WTC11 (cell line): ENCODE measurements at regions not wholly inside any gene's neighbourhood (a gene's known extent, or its start where the extent isn't known, plus 50 kb on each side); places are given as distances from the start of the nearest gene placed in this dataset.

Experiments
- ATAC-seq: fragments of 200-7000 bp; cut with Tn5 transposase; 2 replicates; pipeline ENCODE4 v1.10.0; 2021; ENCODE audit warnings: mild to moderate bottlenecking, moderate library complexity
- CTCF ChIA-PET: fragments of 300-600 bp; sonication (Branson Sonifier 250); formaldehyde crosslinking; loops from one replicate; lab custom pipeline; 2021; ENCODE audit warnings: antibody characterized with exemption; lab: Charles Lee
- POLR2A ChIA-PET: fragments of 350-600 bp; sonication (Branson Sonifier 250); formaldehyde crosslinking; loops from one replicate; lab custom pipeline; 2021; ENCODE audit warnings: antibody characterized with exemption; lab: Charles Lee
- DNase-seq: peaks from one replicate; pipeline ENCODE4 v3.0.0; 2021; ENCODE audit warnings: low spot score
- H3K27ac Mint-ChIP-seq: 2 replicates; pipeline ENCODE4 v1.8.0; 2021; ENCODE audit warnings: mixed read lengths
- H3K27me3 Mint-ChIP-seq: 2 replicates; pipeline ENCODE4 v1.8.0; 2021; ENCODE audit warnings: low read depth, mild to moderate bottlenecking, moderate library complexity, mixed read lengths
- H3K36me3 Mint-ChIP-seq: 2 replicates; pipeline ENCODE4 v1.8.0; 2021; ENCODE audit warnings: mixed read lengths
- H3K4me1 Mint-ChIP-seq: 2 replicates; pipeline ENCODE4 v1.8.0; 2022; ENCODE audit warnings: mixed read lengths
- H3K4me3 Mint-ChIP-seq: 2 replicates; pipeline ENCODE4 v1.8.0; 2021; ENCODE audit warnings: mild to moderate bottlenecking, moderate library complexity, mixed read lengths
- H3K9me3 Mint-ChIP-seq: 2 replicates; pipeline ENCODE4 v1.8.0; 2021; ENCODE audit warnings: mixed read lengths
- ATF1 ChIP-seq: sonication (generic); formaldehyde crosslinking; IDR thresholded peaks from 2 replicates; pipeline ENCODE4 v1.8.1; 2023; ENCODE audit warnings: mild to moderate bottlenecking, moderate library complexity, missing genetic modification reagents
- CREB1 ChIP-seq: sonication (generic); formaldehyde crosslinking; IDR thresholded peaks from 2 replicates; pipeline ENCODE4 v1.8.0; 2023; ENCODE audit warnings: mild to moderate bottlenecking, missing genetic modification reagents
- ELF4 ChIP-seq: sonication (generic); formaldehyde crosslinking; IDR thresholded peaks from 2 replicates; pipeline ENCODE4 v1.8.1; 2022; ENCODE audit warnings: low read depth, mild to moderate bottlenecking, moderate library complexity, missing genetic modification reagents
- IRF2 ChIP-seq: sonication (generic); formaldehyde crosslinking; IDR thresholded peaks from 2 replicates; pipeline ENCODE4 v1.8.0; 2022; ENCODE audit warnings: low read depth, missing genetic modification reagents, borderline replicate concordance
- JAZF1 ChIP-seq: fragments of 250-450 bp; sonication (Bioruptor Pico); IDR thresholded peaks from 2 replicates; pipeline ENCODE4 v1.9.0; 2021; ENCODE audit warnings: moderate library complexity, mild to moderate bottlenecking, inconsistent platforms
- JUN ChIP-seq: sonication (generic); formaldehyde crosslinking; IDR thresholded peaks from 2 replicates; pipeline ENCODE4 v1.8.0; 2023; ENCODE audit warnings: mild to moderate bottlenecking, missing genetic modification reagents
- NFATC4 ChIP-seq: fragments of 250-450 bp; sonication (Bioruptor Pico); IDR thresholded peaks from 2 replicates; pipeline ENCODE4 v1.9.0; 2021; ENCODE audit warnings: mild to moderate bottlenecking
- NR2C2 ChIP-seq: sonication (generic); formaldehyde crosslinking; IDR thresholded peaks from 2 replicates; pipeline ENCODE4 v1.8.0; 2022; ENCODE audit warnings: mild to moderate bottlenecking, missing genetic modification reagents
- PRRX2 ChIP-seq: fragments of 250-450 bp; sonication (Bioruptor Pico); IDR thresholded peaks from 2 replicates; pipeline ENCODE4 v1.8.0; 2021; ENCODE audit warnings: mild to moderate bottlenecking
- SMAD3 ChIP-seq: sonication (generic); formaldehyde crosslinking; IDR thresholded peaks from 2 replicates; pipeline ENCODE4 v1.8.0; 2022; ENCODE audit warnings: missing genetic modification reagents, mild to moderate bottlenecking, borderline replicate concordance
- SP1 ChIP-seq: sonication (generic); formaldehyde crosslinking; conservative IDR thresholded peaks from 2 replicates; pipeline ENCODE4 v1.8.1; 2022; ENCODE audit warnings: missing genetic modification reagents
- ZNF232 ChIP-seq: sonication (generic); formaldehyde crosslinking; IDR thresholded peaks from 2 replicates; pipeline ENCODE4 v1.8.0; 2022; ENCODE audit warnings: mild to moderate bottlenecking, missing genetic modification reagents
- ZNF263 ChIP-seq: sonication (generic); formaldehyde crosslinking; IDR thresholded peaks from 2 replicates; pipeline ENCODE4 v1.8.1; 2022; ENCODE audit warnings: low read depth, mild to moderate bottlenecking, moderate library complexity, missing genetic modification reagents
- TF ChIP-seq, protein P1 (sequence below): sonication (generic); formaldehyde crosslinking; IDR thresholded peaks from 2 replicates; pipeline ENCODE4 v1.8.1; 2023; ENCODE audit warnings: mild to moderate bottlenecking, missing genetic modification reagents
- TF ChIP-seq, protein P2 (sequence below): sonication (generic); formaldehyde crosslinking; IDR thresholded peaks from 2 replicates; pipeline ENCODE4 v1.8.0; 2022; ENCODE audit warnings: mild to moderate bottlenecking, missing genetic modification reagents
- TF ChIP-seq, protein P3 (sequence below): sonication (generic); formaldehyde crosslinking; IDR thresholded peaks from 2 replicates; pipeline ENCODE4 v1.8.0; 2022; ENCODE audit warnings: mild to moderate bottlenecking, missing genetic modification reagents
- TF ChIP-seq, protein P4 (sequence below): sonication (generic); formaldehyde crosslinking; IDR thresholded peaks from 2 replicates; pipeline ENCODE4 v1.8.0; 2023; ENCODE audit warnings: missing genetic modification reagents, mild to moderate bottlenecking, borderline replicate concordance

DNA sequence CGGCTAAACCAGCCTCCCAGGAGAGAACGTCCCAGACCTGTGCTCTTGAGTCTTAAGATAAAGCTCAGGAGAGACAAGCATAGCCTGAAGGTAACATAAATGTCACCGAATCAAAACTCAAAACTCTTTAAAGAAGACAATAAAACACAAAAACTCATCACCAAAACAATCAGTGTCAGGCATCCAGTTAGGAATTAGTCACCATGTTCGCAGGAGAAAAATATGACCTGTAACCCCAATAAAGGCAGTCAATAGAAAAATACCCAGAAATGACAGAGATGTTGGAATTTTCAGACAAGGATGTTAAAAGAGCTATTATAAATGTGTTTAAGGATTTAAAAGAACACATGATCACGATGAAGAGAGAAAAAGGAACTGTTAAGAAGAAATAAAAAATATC lies 352.4 kb downstream of the BRD1 start (continued):
- TF ChIP-seq, protein P1, sequence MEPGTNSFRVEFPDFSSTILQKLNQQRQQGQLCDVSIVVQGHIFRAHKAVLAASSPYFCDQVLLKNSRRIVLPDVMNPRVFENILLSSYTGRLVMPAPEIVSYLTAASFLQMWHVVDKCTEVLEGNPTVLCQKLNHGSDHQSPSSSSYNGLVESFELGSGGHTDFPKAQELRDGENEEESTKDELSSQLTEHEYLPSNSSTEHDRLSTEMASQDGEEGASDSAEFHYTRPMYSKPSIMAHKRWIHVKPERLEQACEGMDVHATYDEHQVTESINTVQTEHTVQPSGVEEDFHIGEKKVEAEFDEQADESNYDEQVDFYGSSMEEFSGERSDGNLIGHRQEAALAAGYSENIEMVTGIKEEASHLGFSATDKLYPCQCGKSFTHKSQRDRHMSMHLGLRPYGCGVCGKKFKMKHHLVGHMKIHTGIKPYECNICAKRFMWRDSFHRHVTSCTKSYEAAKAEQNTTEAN (CRISPR knock-in tag), result no peak
- TF ChIP-seq PRRX2 (CRISPR knock-in tag), result no peak

DNA sequence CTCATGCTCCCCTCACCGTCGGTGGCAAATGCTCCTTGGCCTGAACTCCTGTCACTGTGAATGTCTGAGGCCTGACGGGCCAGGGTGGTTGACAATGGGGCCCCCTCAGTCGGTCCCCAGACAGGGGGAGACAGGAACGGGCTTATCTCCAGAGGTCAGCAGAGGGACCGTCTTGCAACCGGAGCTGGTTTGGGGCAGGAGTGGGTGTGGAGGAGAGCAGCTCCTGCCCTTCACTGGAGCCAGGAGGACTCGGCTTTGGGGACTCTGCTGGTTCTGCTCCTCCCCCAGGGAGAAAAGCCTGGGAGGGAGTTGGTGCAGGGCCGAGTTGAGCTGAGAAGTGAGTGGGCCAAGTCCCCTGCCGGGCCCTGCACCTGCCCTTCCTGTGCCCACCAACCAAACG lies 354.4 kb downstream of the BRD1 start:
- H3K27me3 Mint-ChIP-seq, result no peaks in the 10 kb centered on the region
- H3K4me1 Mint-ChIP-seq, result peaks cover 12% of the 10 kb centered on the region
- H3K27ac Mint-ChIP-seq, result no peak overlapping the region
- POLR2A ChIA-PET, result no interaction called here
- no peak for DNase-seq
- peaks cover 9% of the 10 kb centered on the region for H3K36me3 Mint-ChIP-seq
- TF ChIP-seq CREB1 (CRISPR knock-in tag), result no peak
- ATAC-seq, result no peak
- H3K9me3 Mint-ChIP-seq, result peaks cover 12% of the 10 kb centered on the region
- CTCF ChIA-PET, result no interaction called here
- no peak overlapping the region for H3K4me3 Mint-ChIP-seq

DNA sequence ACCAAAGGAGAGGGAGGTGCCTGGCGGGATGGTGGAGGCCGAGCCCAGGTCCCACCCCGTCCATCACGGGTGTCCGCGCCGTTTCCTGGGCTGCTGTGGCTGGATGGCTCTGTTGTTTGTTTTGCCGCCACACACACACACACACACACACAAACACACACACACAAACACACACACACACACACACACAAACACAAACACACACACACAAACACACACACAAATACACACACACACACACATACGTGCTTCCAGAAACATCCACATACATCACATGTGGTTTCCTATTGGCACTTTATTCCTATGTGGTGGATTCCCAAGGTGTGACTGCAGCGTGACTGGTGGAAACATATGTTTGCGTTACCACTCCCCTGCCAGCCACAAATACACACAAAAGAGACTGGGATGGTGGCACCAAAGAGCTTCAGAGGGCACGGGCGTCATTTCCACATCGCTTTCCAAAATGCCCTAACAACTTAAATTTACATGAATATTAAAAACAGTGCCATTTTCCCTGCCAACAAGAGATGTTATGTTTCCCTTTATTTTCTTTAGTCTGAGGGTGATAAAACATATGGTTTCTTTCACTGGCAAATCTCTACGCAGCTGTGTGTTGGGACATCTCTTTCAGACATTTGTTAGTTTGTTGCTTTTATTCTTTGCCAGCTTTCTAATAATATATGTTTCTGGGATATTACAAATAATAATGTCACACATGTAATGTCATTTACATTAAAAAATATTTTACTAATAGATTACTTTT lies 356.8 kb downstream of the BRD1 start:
- Mint-ChIP-seq H3K27me3 (no peaks in the 10 kb centered on the region), H3K36me3 (no peaks in the 10 kb centered on the region), H3K4me3 (no peak overlapping the region)
- no peak for TF ChIP-seq ELF4
- no peak for TF ChIP-seq NFATC4 (CRISPR knock-in tag)
- no peak for TF ChIP-seq ZNF232 (CRISPR knock-in tag)
- TF ChIP-seq NR2C2, result no peak
- TF ChIP-seq JUN (CRISPR knock-in tag), result no peak
- TF ChIP-seq SP1 (CRISPR knock-in tag), result no peak
- TF ChIP-seq, all 79 proteins: peak for 0
- peaks cover 12% of the 10 kb centered on the region for H3K4me1 Mint-ChIP-seq
- ChIA-PET POLR2A (no interaction called here), CTCF (no interaction called here)
- H3K9me3 Mint-ChIP-seq, result no peaks in the 10 kb centered on the region
- DNase-seq (no peak), ATAC-seq (no peak)
- H3K27ac Mint-ChIP-seq, result no peak overlapping the region

DNA sequence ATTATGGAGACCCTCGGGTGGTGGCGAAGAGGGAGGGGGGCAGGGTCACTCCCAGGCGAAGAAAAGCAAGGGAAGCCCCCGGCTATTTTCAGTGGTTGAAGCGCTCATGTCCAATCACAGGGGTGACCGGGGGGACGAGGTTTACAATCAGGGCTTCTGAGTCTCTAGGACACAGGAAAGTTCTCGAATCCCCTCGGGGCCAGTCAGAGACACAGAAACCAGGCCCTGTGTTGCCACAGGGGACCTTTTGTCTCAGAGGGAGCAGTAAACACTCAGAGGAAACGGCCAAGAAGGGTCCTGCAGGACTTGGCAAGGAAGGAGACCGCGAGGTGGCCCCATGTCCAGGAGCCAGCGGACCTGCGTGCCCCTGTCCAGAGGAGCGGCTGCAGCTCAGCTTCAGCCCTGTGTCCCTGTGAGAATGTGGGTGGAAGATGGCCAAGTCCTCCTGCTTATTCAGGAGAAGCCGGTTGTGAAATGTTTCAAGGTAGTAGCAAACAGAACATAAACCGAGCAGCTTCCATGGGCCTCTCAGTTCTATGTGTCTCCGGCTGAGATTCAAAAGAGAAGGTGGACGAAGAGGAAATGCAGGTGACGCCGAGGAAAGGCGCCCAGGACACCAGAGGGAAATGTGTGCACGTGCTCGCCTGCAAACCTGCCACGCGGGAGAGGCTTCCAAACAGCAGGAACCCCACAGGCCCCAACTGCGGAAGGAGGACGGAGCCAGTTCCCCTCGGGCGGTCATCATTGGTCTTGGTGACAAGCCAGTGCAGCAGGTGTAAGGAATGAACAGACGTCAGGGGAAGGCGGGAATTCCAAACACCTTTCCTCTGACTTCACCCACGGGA lies 357.6 kb downstream of the BRD1 start:
- Mint-ChIP-seq H3K36me3 (no peaks in the 10 kb centered on the region), H3K4me1 (peaks cover 10% of the 10 kb centered on the region; the same call in 1 of the 2 replicates), H3K4me3 (no peak overlapping the region), H3K27me3 (no peaks in the 10 kb centered on the region), H3K27ac (no peak overlapping the region), H3K9me3 (no peaks in the 10 kb centered on the region)
- TF ChIP-seq, protein P2, sequence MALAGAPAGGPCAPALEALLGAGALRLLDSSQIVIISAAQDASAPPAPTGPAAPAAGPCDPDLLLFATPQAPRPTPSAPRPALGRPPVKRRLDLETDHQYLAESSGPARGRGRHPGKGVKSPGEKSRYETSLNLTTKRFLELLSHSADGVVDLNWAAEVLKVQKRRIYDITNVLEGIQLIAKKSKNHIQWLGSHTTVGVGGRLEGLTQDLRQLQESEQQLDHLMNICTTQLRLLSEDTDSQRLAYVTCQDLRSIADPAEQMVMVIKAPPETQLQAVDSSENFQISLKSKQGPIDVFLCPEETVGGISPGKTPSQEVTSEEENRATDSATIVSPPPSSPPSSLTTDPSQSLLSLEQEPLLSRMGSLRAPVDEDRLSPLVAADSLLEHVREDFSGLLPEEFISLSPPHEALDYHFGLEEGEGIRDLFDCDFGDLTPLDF (CRISPR knock-in tag), result no peak
- TF ChIP-seq JAZF1 (CRISPR knock-in tag), result no peak
- TF ChIP-seq, protein P3, sequence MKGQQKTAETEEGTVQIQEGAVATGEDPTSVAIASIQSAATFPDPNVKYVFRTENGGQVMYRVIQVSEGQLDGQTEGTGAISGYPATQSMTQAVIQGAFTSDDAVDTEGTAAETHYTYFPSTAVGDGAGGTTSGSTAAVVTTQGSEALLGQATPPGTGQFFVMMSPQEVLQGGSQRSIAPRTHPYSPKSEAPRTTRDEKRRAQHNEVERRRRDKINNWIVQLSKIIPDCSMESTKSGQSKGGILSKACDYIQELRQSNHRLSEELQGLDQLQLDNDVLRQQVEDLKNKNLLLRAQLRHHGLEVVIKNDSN (CRISPR knock-in tag), result no peak
- no peak for TF ChIP-seq SMAD3 (CRISPR knock-in tag)
- TF ChIP-seq, protein P1 (CRISPR knock-in tag), result no peak
- no peak for TF ChIP-seq IRF2 (CRISPR knock-in tag)
- TF ChIP-seq ATF1, result no peak
- TF ChIP-seq, protein P4, sequence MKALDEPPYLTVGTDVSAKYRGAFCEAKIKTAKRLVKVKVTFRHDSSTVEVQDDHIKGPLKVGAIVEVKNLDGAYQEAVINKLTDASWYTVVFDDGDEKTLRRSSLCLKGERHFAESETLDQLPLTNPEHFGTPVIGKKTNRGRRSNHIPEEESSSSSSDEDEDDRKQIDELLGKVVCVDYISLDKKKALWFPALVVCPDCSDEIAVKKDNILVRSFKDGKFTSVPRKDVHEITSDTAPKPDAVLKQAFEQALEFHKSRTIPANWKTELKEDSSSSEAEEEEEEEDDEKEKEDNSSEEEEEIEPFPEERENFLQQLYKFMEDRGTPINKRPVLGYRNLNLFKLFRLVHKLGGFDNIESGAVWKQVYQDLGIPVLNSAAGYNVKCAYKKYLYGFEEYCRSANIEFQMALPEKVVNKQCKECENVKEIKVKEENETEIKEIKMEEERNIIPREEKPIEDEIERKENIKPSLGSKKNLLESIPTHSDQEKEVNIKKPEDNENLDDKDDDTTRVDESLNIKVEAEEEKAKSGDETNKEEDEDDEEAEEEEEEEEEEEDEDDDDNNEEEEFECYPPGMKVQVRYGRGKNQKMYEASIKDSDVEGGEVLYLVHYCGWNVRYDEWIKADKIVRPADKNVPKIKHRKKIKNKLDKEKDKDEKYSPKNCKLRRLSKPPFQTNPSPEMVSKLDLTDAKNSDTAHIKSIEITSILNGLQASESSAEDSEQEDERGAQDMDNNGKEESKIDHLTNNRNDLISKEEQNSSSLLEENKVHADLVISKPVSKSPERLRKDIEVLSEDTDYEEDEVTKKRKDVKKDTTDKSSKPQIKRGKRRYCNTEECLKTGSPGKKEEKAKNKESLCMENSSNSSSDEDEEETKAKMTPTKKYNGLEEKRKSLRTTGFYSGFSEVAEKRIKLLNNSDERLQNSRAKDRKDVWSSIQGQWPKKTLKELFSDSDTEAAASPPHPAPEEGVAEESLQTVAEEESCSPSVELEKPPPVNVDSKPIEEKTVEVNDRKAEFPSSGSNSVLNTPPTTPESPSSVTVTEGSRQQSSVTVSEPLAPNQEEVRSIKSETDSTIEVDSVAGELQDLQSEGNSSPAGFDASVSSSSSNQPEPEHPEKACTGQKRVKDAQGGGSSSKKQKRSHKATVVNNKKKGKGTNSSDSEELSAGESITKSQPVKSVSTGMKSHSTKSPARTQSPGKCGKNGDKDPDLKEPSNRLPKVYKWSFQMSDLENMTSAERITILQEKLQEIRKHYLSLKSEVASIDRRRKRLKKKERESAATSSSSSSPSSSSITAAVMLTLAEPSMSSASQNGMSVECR (CRISPR knock-in tag), result no peak
- no peak for TF ChIP-seq ZNF263
- POLR2A ChIA-PET, result no interaction called here
- no peak for ATAC-seq
- DNase-seq, result no peak
- CTCF ChIA-PET, result no interaction called here
